ENCODE measurements at regions not wholly inside any gene's neighbourhood (a gene's known extent, or its start where the extent isn't known, plus 50 kb on each side); places are given as distances from the start of the nearest gene placed in this dataset.

- H4K91ac ChIP-seq (replicated peaks; ENCODE audit: insufficient read length, low read length), result no peak overlapping the region
- H3K27ac ChIP-seq (ENCODE audit: low read depth, low read length), result no peak overlapping the region
- H4K8ac ChIP-seq (ENCODE audit: extremely low read depth, insufficient read depth, low read length), result no peak overlapping the region
- no peak overlapping the region for H3K4me3 ChIP-seq (ENCODE audit: extremely low read depth in 1 of 4, insufficient read depth in 2 of 4, low read depth in 3 of 4, low read length in 4 of 4)
- no peak overlapping the region for H3K9ac ChIP-seq (replicated peaks in 1 of 4; ENCODE audit: extremely low read depth in 1 of 4, low read depth in 3 of 4, low read length in 3 of 4)
- no peak overlapping the region for H3K18ac ChIP-seq (ENCODE audit: extremely low read depth, low read length)
- no peak overlapping the region for H3K14ac ChIP-seq (ENCODE audit: insufficient read length)
- H3K9me3 ChIP-seq (ENCODE audit: insufficient read depth in 2 of 2, low read depth in 1 of 2, low read length in 1 of 2), result no peaks in the 10 kb centered on the region
- H3K4ac ChIP-seq (replicated peaks; ENCODE audit: insufficient read length, low read depth, low read length), result no peak overlapping the region
- no peak overlapping the region for H4K5ac ChIP-seq (ENCODE audit: insufficient read length, low read depth, low read length)
- no peaks in the 10 kb centered on the region for H3K79me1 ChIP-seq (ENCODE audit: low read depth, low read length)
- H2BK15ac ChIP-seq (ENCODE audit: low read length), result no peak overlapping the region
- no peak overlapping the region for H2BK5ac ChIP-seq (ENCODE audit: low read depth, low read length)
- no peak overlapping the region for H3K23ac ChIP-seq (ENCODE audit: insufficient read length)
- WGBS, 2 experiments (ENCODE audit: extremely low coverage in 1 of 2, insufficient coverage in 1 of 2, insufficient read length in 1 of 2, insufficient replicate concordance in 2 of 2, low coverage in 1 of 2, low lambda C conversion rate in 2 of 2, missing lambda C conversion rate in 1 of 2), result 76% methylated on average over 2 of the region's 2 CpGs; no CpG with 5 or more reads in 1 of the 2 experiments
- POLR2A ChIA-PET (ENCODE audit: partially characterized antibody), result no interaction called here
- no peaks in the 10 kb centered on the region for H3K23me2 ChIP-seq (ENCODE audit: low read depth, low read length)
- H4K20me1 ChIP-seq (replicated peaks in 1 of 2; ENCODE audit: control insufficient read depth in 1 of 2, insufficient read depth in 2 of 2, low read length in 2 of 2), result no peaks in the 10 kb centered on the region
- DNase-seq (ENCODE audit: low read depth in 1 of 2, low spot score in 2 of 2), result no peak
- no peak overlapping the region for H2AFZ ChIP-seq (ENCODE audit: low read length)
- no peak overlapping the region for H2BK20ac ChIP-seq (ENCODE audit: low read length)
- no peak overlapping the region for H2BK12ac ChIP-seq (ENCODE audit: low read depth, low read length)
- H3K27me3 ChIP-seq (replicated peaks in 1 of 4; ENCODE audit: control insufficient read depth in 3 of 4, extremely low read depth in 1 of 4, insufficient read depth in 3 of 4, low read length in 3 of 4), result no peaks in the 10 kb centered on the region
- no peak overlapping the region for H3K56ac ChIP-seq (replicated peaks; ENCODE audit: insufficient read length, low read depth, low read length)
- H3K4me2 ChIP-seq (ENCODE audit: insufficient read depth in 1 of 2, low read depth in 2 of 2, low read length in 2 of 2), result no peak overlapping the region
- FAIRE-seq, result peak; percentile 50
- H2AK5ac ChIP-seq (ENCODE audit: low read depth, low read length), result no peak overlapping the region
- CTCF ChIA-PET (ENCODE audit: partially characterized antibody), result interaction anchor here (1.2 to 1.8 kb wide), 3 partner anchors 10 to 22 kb away, joined by 3 to 6 read pairs (median 6); no protein-coding TSS in a partner anchor
- H2BK120ac ChIP-seq (replicated peaks; ENCODE audit: low read depth, low read length), result no peak overlapping the region
- no peaks in the 10 kb centered on the region for H3K36me3 ChIP-seq (ENCODE audit: control insufficient read depth in 2 of 4, insufficient read depth in 4 of 4, low read length in 3 of 4)
- H3K79me2 ChIP-seq (ENCODE audit: control insufficient read depth in 1 of 2, insufficient read depth in 2 of 2, low read length in 2 of 2), result no peaks in the 10 kb centered on the region
- H3K4me1 ChIP-seq (replicated peaks in 1 of 4; ENCODE audit: control insufficient read depth in 3 of 4, insufficient read depth in 4 of 4, low read length in 3 of 4), result peaks cover 0 to 15% (median 9%) of the 10 kb centered on the region in 4 experiments; a peak in 6 of 7 replicates
- TF ChIP-seq ATF3 (IDR thresholded peaks at IDR 0.05; ENCODE audit: insufficient read depth, low read depth, low read length) (no peak), TEAD4 (IDR thresholded peaks at IDR 0.05; ENCODE audit: low read depth, low read length) (no peak)
Observed at GRCh38 chr12:126384026-126384564, 1318.9 kb downstream of the AACS start.
